ENCODE measurements at regions not wholly inside any gene's neighbourhood (a gene's known extent, or its start where the extent isn't known, plus 50 kb on each side); places are given as distances from the start of the nearest gene placed in this dataset.

DNA sequence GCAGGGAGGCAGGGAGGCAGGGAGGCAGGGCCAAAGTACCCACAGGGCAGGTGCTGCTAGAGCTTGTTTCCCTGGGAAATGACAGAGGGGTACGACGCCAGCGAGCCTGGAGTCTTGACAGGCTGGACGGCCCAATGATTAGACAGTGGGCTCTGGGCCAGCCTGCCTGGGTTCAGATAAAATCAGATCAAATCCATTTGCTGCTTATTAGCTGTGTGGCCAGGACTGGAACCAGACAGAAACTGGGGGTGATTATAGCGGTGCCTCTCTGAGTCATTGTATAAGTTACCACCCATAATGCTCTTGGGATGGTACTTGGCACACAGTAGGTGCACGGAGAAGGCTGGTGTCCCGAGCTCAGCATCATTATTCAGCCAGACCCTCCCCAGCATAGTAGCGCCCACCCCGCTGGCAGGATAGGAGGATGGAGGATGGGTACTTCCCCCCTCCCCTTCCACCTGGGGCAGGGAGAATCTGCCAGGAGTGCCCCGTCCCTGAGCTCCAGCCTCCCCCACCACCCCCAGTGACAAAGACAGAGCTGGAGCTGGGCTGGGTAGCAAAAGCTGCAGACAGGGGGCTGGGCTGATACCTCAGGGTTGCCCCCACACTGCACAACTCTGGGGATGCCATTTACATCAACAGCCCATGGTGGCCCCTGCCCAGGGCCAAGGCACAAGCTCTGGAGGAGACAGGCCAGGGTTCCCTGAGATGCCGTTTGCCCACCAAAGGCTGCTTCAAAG, 77.6 kb upstream of the TNRC6C start (continued):
- TF ChIP-seq CTBP2 (IDR thresholded peaks at IDR 0.05; ENCODE audit: borderline replicate concordance, insufficient read depth, insufficient read length, low read length) (no peak), SUZ12 (IDR thresholded peaks at IDR 0.05; ENCODE audit: low read length) (no peak), NRF1 (IDR thresholded peaks at IDR 0.05; ENCODE audit: low read depth, low read length) (no peak), SRF (IDR thresholded peaks at IDR 0.05; ENCODE audit: low read depth, low read length) (no peak), RAD21 (IDR thresholded peaks at IDR 0.05 in 1 of 2, conservative IDR thresholded peaks at IDR 0.05 in 1 of 2; ENCODE audit: low read depth in 2 of 2, low read length in 2 of 2) (no peak), YY1 (IDR thresholded peaks at IDR 0.05; ENCODE audit: low read depth, low read length) (no peak)
